PC-9 (cell line): ENCODE measurements at regions not wholly inside any gene's neighbourhood (a gene's known extent, or its start where the extent isn't known, plus 50 kb on each side); places are given as distances from the start of the nearest gene placed in this dataset.

Source experiments
- BruUV-seq: library from RNA; stranded (reverse); fragments of 400-500 nt; replicated peaks from 2 replicates; lab custom pipeline; 2021; lab: Mats Ljungman, UMichigan
- CTCF ChIA-PET: fragments of 300-600 bp; sonication (Branson Sonifier 250); formaldehyde crosslinking; loops from one replicate; lab custom pipeline; 2022; ENCODE audit warnings: antibody characterized with exemption; lab: Charles Lee
- POLR2A ChIA-PET: fragments of 300-600 bp; sonication (Branson Sonifier 250); formaldehyde crosslinking; loops from one replicate; lab custom pipeline; 2022; ENCODE audit warnings: antibody characterized with exemption; ENCODE audit not compliant: unreplicated experiment; lab: Charles Lee
- DNase-seq, 2 experiments: peaks; one replicate each; pipeline versions ENCODE4 v3.0.0 to v3.0.0-alpha.2; 2015 to 2022; ENCODE audit warnings: mixed read lengths in 1 of 2
- H2AFZ ChIP-seq: fragments of 200-600 bp; sonication (generic); 2 replicates; pipeline ENCODE4 v1.8.1; 2017; ENCODE audit warnings: antibody characterized with exemption
- H3F3A ChIP-seq: fragments of 200-600 bp; sonication (generic); 2 replicates; pipeline ENCODE4 v1.8.1; 2017; ENCODE audit warnings: antibody characterized with exemption, mild to moderate bottlenecking, low read depth; ENCODE audit not compliant: insufficient read depth
- H3K27ac ChIP-seq: fragments of 200-600 bp; sonication (generic); 2 replicates; pipeline ENCODE4 v1.6.1; 2016; ENCODE audit warnings: mixed run types
- H3K27me3 ChIP-seq: fragments of 200-600 bp; sonication (generic); 2 replicates; pipeline ENCODE4 v1.6.1; 2016; ENCODE audit warnings: low read depth, mixed run types; ENCODE audit not compliant: insufficient read depth
- H3K36me3 ChIP-seq: fragments of 200-600 bp; sonication (generic); 2 replicates; pipeline ENCODE4 v1.6.1; 2016; ENCODE audit warnings: low read depth, mixed run types
- H3K4me1 ChIP-seq: fragments of 200-600 bp; sonication (generic); replicated peaks from 2 replicates; pipeline ENCODE4 v1.6.1; 2016; ENCODE audit warnings: mixed run types; ENCODE audit not compliant: insufficient read depth
- H3K4me2 ChIP-seq: fragments of 200-600 bp; sonication (generic); 2 replicates; pipeline ENCODE4 v1.6.1; 2017; ENCODE audit warnings: mixed run types
- H3K4me3 ChIP-seq: fragments of 200-600 bp; sonication (generic); 2 replicates; pipeline ENCODE4 v1.6.1; 2016; ENCODE audit warnings: mixed run types
- H3K79me2 ChIP-seq: fragments of 200-600 bp; sonication (generic); 2 replicates; pipeline ENCODE4 v1.6.1; 2017; ENCODE audit warnings: low read depth, mixed run types
- H3K9me2 ChIP-seq: fragments of 200-600 bp; sonication (generic); 2 replicates; pipeline ENCODE4 v1.8.1; 2017; ENCODE audit warnings: mild to moderate bottlenecking; ENCODE audit not compliant: insufficient read depth
- H3K9me3 ChIP-seq: fragments of 200-600 bp; sonication (generic); 2 replicates; pipeline ENCODE4 v1.8.1; 2016; ENCODE audit warnings: low read depth; ENCODE audit not compliant: insufficient read depth
- H4K20me1 ChIP-seq: fragments of 200-600 bp; sonication (generic); 2 replicates; pipeline ENCODE4 v1.8.1; 2017; ENCODE audit not compliant: insufficient read depth
- EZH2 ChIP-seq: fragments of 200-600 bp; sonication (generic); IDR thresholded peaks from 2 replicates; pipeline ENCODE4 v1.8.0; 2017; ENCODE audit warnings: antibody characterized with exemption, low read depth
- intact Hi-C: fragments of 100-400 bp; cut with micrococcal nuclease; formaldehyde crosslinking; loops from one replicate; pipeline ENCODE4 v1.10.0; 2022; ENCODE audit not compliant: unreplicated experiment
- TF ChIP-seq, protein P1 (sequence below): fragments of 200-600 bp; sonication (generic); conservative IDR thresholded peaks from 2 replicates; pipeline ENCODE4 v1.6.1; 2017; ENCODE audit warnings: mixed run types, antibody characterized with exemption, mild to moderate bottlenecking, moderate library complexity

DNA sequence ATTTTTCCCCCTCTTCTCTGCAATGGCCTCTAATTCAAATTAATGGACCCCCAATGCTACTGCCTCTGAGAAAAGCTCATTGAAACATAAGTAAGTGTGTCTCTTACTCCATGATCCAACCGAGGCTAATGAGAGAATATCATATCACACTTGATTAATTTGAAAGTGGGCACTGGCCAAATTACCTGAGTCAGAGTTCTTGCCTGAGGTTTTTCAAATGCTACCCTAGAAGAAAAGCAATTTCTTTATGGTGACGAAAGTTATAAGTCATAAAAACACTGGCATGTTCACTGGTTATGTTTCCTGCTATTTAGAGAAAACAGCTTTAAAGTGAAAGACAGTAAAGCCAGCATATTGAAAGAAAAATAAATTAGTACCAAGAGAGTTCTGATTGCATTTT, 368.8 kb upstream of the TMPRSS15 start:
- Histone ChIP-seq H3K27me3 (no peaks in the 10 kb centered on the region), H3K36me3 (no peaks in the 10 kb centered on the region), H3K9me2 (no peaks in the 10 kb centered on the region), H3K79me2 (no peaks in the 10 kb centered on the region), H3K4me1 (no peaks in the 10 kb centered on the region), H3K9me3 (no peaks in the 10 kb centered on the region), H3K4me3 (no peak overlapping the region), H3K27ac (no peak overlapping the region), H2AFZ (no peak overlapping the region), H3F3A (no peaks in the 10 kb centered on the region), H3K4me2 (no peak overlapping the region), H4K20me1 (no peaks in the 10 kb centered on the region)
- TF ChIP-seq, protein P1, sequence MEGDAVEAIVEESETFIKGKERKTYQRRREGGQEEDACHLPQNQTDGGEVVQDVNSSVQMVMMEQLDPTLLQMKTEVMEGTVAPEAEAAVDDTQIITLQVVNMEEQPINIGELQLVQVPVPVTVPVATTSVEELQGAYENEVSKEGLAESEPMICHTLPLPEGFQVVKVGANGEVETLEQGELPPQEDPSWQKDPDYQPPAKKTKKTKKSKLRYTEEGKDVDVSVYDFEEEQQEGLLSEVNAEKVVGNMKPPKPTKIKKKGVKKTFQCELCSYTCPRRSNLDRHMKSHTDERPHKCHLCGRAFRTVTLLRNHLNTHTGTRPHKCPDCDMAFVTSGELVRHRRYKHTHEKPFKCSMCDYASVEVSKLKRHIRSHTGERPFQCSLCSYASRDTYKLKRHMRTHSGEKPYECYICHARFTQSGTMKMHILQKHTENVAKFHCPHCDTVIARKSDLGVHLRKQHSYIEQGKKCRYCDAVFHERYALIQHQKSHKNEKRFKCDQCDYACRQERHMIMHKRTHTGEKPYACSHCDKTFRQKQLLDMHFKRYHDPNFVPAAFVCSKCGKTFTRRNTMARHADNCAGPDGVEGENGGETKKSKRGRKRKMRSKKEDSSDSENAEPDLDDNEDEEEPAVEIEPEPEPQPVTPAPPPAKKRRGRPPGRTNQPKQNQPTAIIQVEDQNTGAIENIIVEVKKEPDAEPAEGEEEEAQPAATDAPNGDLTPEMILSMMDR: no peak
- TF ChIP-seq EZH2: no peak
- ChIA-PET POLR2A (no interaction called here), CTCF (no interaction called here)
- DNase-seq: no peak
- no TSS peak for BruUV-seq
- intact Hi-C loops: no loop called here

DNA sequence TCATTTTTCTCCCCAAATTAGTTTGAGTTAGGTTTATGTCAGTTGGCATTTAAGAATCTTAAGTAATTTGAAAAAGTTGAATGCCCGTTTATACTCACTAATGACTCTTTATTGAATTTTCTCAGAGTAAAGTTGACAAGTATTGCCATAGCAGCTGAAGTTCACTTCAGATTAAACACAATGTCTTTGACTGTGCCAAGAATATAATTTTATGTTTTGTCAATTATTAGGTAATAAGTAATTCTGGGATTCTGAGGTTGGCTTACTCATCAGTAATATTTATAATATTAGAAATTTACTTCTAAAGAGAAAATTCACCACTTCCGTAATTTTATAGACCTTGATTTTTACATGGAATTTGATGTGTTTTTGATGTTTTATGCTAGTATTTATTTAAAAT, 369.3 kb upstream of the TMPRSS15 start:
- no peak for TF ChIP-seq EZH2
- TF ChIP-seq, protein P1: no peak
- Histone ChIP-seq H3K79me2 (no peaks in the 10 kb centered on the region), H3K9me3 (no peaks in the 10 kb centered on the region), H2AFZ (no peak overlapping the region), H3K9me2 (no peaks in the 10 kb centered on the region), H3F3A (no peaks in the 10 kb centered on the region), H4K20me1 (no peaks in the 10 kb centered on the region), H3K27me3 (no peaks in the 10 kb centered on the region), H3K4me2 (no peak overlapping the region), H3K27ac (no peak overlapping the region), H3K4me3 (no peak overlapping the region), H3K36me3 (no peaks in the 10 kb centered on the region), H3K4me1 (no peaks in the 10 kb centered on the region)
- no peak for DNase-seq
- POLR2A ChIA-PET: no interaction called here
- CTCF ChIA-PET: no interaction called here
- intact Hi-C loops: no loop called here
- BruUV-seq: no TSS peak

DNA sequence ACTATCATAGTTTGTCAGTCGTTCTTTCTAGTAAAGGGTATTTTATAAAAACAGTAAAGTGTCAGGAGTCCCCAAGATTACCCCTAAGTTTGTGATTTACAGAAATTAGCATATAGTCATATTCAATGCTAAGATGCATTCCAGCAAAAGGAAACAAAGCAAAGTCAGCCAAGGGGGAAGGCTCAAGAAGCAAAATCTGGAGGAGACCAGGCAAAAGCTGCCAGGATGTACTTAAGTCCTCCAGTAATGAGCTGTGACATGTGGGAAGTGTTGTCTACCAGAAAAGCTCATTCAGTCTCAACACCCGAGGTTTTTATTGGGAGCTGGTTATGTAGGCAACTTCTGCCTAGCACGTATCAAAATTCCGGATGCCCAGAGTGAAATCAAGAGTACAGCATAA, 373.4 kb upstream of the TMPRSS15 start:
- H3F3A ChIP-seq: no peaks in the 10 kb centered on the region
- no peak overlapping the region for H3K4me3 ChIP-seq
- no peak overlapping the region for H3K4me2 ChIP-seq
- CTCF ChIA-PET: no interaction called here
- H3K27ac ChIP-seq: no peak overlapping the region
- no peaks in the 10 kb centered on the region for H3K27me3 ChIP-seq
- BruUV-seq: no TSS peak
- TF ChIP-seq, protein P1: no peak
- TF ChIP-seq EZH2: no peak
- no peaks in the 10 kb centered on the region for H3K79me2 ChIP-seq
- H3K9me2 ChIP-seq: no peaks in the 10 kb centered on the region
- intact Hi-C loops: no loop called here
- no peaks in the 10 kb centered on the region for H3K36me3 ChIP-seq
- DNase-seq: no peak
- POLR2A ChIA-PET: no interaction called here
- no peaks in the 10 kb centered on the region for H3K9me3 ChIP-seq
- H2AFZ ChIP-seq: no peak overlapping the region
- H3K4me1 ChIP-seq: no peaks in the 10 kb centered on the region
- H4K20me1 ChIP-seq: no peaks in the 10 kb centered on the region
